ENCODE measurements at regions not wholly inside any gene's neighbourhood (a gene's known extent, or its start where the extent isn't known, plus 50 kb on each side); places are given as distances from the start of the nearest gene placed in this dataset.

DNA sequence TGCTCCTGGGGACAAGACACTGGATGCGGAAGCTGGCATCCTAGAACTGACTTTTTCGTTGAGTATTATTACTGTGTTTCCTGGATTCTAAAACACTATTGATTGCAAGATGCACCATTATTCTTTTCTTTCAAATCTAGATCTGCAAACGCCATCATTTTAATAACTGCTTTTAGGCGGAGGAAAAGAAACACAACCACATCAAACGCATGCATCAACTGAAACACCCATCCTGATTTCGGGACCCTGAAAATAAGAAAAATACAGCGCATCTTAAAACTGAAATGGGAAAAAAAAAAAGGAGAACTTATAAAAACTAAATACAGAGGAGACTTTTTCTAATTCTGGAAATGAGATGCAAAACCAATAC, 103.7 kb upstream of the MAX start:
- H3K36me3 ChIP-seq (ENCODE audit: low read length) = no peaks in the 10 kb centered on the region
- H3K9ac ChIP-seq (ENCODE audit: low read length) = peak overlapping the region; percentile 68
- H3K9me3 ChIP-seq (ENCODE audit: insufficient read depth, low read length) = no peaks in the 10 kb centered on the region
- H3K79me2 ChIP-seq (ENCODE audit: insufficient read depth, low read length) = no peaks in the 10 kb centered on the region
- H3K27ac ChIP-seq (ENCODE audit: low read depth, low read length) = peak overlapping the region; percentile 99
- no peak for TF ChIP-seq EZH2phosphoT487 (conservative IDR thresholded peaks at IDR 0.05; ENCODE audit: low read length)
- TF ChIP-seq, protein P1, sequence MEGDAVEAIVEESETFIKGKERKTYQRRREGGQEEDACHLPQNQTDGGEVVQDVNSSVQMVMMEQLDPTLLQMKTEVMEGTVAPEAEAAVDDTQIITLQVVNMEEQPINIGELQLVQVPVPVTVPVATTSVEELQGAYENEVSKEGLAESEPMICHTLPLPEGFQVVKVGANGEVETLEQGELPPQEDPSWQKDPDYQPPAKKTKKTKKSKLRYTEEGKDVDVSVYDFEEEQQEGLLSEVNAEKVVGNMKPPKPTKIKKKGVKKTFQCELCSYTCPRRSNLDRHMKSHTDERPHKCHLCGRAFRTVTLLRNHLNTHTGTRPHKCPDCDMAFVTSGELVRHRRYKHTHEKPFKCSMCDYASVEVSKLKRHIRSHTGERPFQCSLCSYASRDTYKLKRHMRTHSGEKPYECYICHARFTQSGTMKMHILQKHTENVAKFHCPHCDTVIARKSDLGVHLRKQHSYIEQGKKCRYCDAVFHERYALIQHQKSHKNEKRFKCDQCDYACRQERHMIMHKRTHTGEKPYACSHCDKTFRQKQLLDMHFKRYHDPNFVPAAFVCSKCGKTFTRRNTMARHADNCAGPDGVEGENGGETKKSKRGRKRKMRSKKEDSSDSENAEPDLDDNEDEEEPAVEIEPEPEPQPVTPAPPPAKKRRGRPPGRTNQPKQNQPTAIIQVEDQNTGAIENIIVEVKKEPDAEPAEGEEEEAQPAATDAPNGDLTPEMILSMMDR (IDR thresholded peaks at IDR 0.05; ENCODE audit: insufficient read depth, low read length, poor library complexity, severe bottlenecking) = no peak
- no peaks in the 10 kb centered on the region for H3K9me2 ChIP-seq (replicated peaks; ENCODE audit: insufficient read depth, low read length)
- no peaks in the 10 kb centered on the region for H3K27me3 ChIP-seq (ENCODE audit: low read length)
- H3K4me2 ChIP-seq (ENCODE audit: low read depth, low read length, poor library complexity, severe bottlenecking) = peak overlapping the region; percentile 96
- peak overlapping the region; percentile 38 for H3K4me3 ChIP-seq (ENCODE audit: insufficient read depth, low read length, poor library complexity, severe bottlenecking)
- H2AFZ ChIP-seq (ENCODE audit: low read depth, low read length, severe bottlenecking) = no peak overlapping the region
- H4K20me1 ChIP-seq (ENCODE audit: low read depth, low read length) = no peaks in the 10 kb centered on the region
- H3F3A ChIP-seq (ENCODE audit: insufficient read depth) = peaks cover 57% of the 10 kb centered on the region

DNA sequence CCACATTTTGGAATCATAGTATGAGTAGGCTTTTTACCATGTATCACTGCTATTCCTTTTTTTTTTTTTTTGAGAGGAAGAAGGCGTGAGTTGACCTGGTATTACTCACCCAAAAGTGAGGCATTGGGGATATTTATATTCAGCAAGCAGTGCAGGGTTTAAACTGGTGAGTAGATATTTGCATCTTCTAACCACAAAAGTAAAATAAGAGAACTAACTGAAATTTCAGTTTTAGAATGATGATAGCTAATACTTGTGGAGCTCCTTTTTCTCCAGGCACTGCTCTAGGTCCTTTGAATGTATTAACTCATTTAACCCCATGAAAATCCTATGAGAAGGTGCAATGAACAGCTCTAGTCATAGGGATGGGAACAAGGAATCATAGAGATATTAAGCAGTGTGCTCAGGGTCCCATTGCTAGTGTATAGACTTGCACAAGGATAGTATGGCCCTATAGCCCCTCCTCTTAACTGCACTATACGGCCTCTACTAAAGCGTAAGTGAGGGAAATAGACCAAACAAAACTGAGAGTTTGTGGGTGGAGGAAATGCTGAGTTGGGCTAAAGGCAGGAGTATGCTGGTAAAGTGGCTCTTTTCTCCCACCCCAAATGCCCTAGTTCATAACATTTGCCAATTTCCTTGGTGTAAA, 104.3 kb upstream of the MAX start:
- no peaks in the 10 kb centered on the region for H4K20me1 ChIP-seq (ENCODE audit: low read depth, low read length)
- H3K9me2 ChIP-seq (replicated peaks; ENCODE audit: insufficient read depth, low read length) = no peaks in the 10 kb centered on the region
- H3K4me2 ChIP-seq (ENCODE audit: low read depth, low read length, poor library complexity, severe bottlenecking) = peak overlapping the region; percentile 96
- H3K79me2 ChIP-seq (ENCODE audit: insufficient read depth, low read length) = no peaks in the 10 kb centered on the region
- no peaks in the 10 kb centered on the region for H3K27me3 ChIP-seq (ENCODE audit: low read length)
- H3K9me3 ChIP-seq (ENCODE audit: insufficient read depth, low read length) = no peaks in the 10 kb centered on the region
- peak overlapping the region; percentile 38 for H3K4me3 ChIP-seq (ENCODE audit: insufficient read depth, low read length, poor library complexity, severe bottlenecking)
- H3K27ac ChIP-seq (ENCODE audit: low read depth, low read length) = peak overlapping the region; percentile 99
- H3F3A ChIP-seq (ENCODE audit: insufficient read depth) = peaks cover 60% of the 10 kb centered on the region
- H2AFZ ChIP-seq (ENCODE audit: low read depth, low read length, severe bottlenecking) = no peak overlapping the region
- TF ChIP-seq, protein P1 (IDR thresholded peaks at IDR 0.05; ENCODE audit: insufficient read depth, low read length, poor library complexity, severe bottlenecking) = no peak
- no peak for TF ChIP-seq EZH2phosphoT487 (conservative IDR thresholded peaks at IDR 0.05; ENCODE audit: low read length)
- peak overlapping the region; percentile 68 for H3K9ac ChIP-seq (ENCODE audit: low read length)
- no peaks in the 10 kb centered on the region for H3K36me3 ChIP-seq (ENCODE audit: low read length)

DNA sequence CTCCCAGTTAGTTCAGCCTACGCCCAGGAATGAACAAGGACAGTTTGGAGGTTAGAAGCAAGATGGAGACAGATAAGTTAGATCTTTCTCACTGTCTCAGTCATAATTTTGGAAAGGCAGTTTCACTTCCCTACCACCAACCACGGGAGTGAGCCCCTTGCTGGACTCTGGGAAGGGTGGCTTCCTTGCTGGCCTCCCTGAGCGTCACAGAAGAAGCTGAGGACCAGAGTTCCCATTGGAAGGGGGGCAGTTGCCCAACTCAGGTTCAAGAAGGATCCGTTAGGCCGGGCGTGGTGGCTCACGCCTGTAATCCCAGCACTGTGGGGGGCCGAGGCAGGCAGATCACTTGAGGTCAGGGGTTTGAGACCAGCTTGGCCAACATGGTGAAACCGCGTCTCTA, 106.2 kb upstream of the MAX start:
- H3K36me3 ChIP-seq (ENCODE audit: low read length) = no peaks in the 10 kb centered on the region
- peaks cover 60% of the 10 kb centered on the region for H3F3A ChIP-seq (ENCODE audit: insufficient read depth)
- H3K27ac ChIP-seq (ENCODE audit: low read depth, low read length) = peak overlapping the region; percentile 99
- peak overlapping the region; percentile 96 for H3K4me2 ChIP-seq (ENCODE audit: low read depth, low read length, poor library complexity, severe bottlenecking)
- no peaks in the 10 kb centered on the region for H3K9me2 ChIP-seq (replicated peaks; ENCODE audit: insufficient read depth, low read length)
- no peaks in the 10 kb centered on the region for H3K27me3 ChIP-seq (ENCODE audit: low read length)
- H3K9me3 ChIP-seq (ENCODE audit: insufficient read depth, low read length) = no peaks in the 10 kb centered on the region
- peak overlapping the region; percentile 23 for H3K4me3 ChIP-seq (ENCODE audit: insufficient read depth, low read length, poor library complexity, severe bottlenecking)
- H3K79me2 ChIP-seq (ENCODE audit: insufficient read depth, low read length) = no peaks in the 10 kb centered on the region
- TF ChIP-seq, protein P1 (IDR thresholded peaks at IDR 0.05; ENCODE audit: insufficient read depth, low read length, poor library complexity, severe bottlenecking) = no peak
- no peak for TF ChIP-seq EZH2phosphoT487 (conservative IDR thresholded peaks at IDR 0.05; ENCODE audit: low read length)
- H2AFZ ChIP-seq (ENCODE audit: low read depth, low read length, severe bottlenecking) = peak overlapping the region; percentile 37
- H3K9ac ChIP-seq (ENCODE audit: low read length) = peak overlapping the region; percentile 68
- no peaks in the 10 kb centered on the region for H4K20me1 ChIP-seq (ENCODE audit: low read depth, low read length)

Data from SU-DHL-6 (cell line).